ENCODE measurements at regions not wholly inside any gene's neighbourhood (a gene's known extent, or its start where the extent isn't known, plus 50 kb on each side); places are given as distances from the start of the nearest gene placed in this dataset.

DNA sequence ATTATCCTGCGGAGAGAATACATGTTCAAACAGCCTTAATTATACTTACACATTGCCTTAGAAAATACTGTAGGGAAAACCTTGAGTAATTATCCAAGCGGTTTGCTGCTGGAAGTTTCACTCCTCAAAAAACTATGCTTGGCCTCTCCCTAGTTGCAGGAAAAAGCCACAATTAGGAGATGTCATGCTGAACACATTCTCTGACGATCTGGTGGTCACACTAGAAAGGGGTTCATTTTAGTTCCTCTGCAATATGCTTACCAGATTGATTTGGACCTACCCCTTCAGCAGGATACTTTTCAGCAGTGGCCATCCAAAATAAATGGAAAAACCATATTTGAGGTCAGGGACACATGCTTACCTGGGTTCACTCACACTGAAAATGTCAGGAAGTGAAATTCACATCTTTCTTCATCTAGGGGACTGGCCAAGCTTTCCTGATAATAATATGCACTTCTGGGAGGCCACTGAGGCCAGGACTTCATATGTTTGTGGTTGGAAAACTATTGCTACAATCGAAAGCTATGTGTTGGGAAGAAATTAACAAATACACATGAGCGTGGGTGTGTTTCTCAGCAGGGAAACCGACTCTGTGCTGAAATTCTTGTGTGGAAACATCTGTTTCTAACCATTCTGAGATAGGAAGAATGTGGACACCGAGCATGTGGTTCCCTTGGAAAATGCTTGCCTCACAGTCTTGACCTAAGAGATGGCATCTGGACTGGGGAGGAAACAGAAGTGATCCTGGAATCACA, 68.8 kb downstream of the ATXN3L start:
- TF ChIP-seq, protein P1, sequence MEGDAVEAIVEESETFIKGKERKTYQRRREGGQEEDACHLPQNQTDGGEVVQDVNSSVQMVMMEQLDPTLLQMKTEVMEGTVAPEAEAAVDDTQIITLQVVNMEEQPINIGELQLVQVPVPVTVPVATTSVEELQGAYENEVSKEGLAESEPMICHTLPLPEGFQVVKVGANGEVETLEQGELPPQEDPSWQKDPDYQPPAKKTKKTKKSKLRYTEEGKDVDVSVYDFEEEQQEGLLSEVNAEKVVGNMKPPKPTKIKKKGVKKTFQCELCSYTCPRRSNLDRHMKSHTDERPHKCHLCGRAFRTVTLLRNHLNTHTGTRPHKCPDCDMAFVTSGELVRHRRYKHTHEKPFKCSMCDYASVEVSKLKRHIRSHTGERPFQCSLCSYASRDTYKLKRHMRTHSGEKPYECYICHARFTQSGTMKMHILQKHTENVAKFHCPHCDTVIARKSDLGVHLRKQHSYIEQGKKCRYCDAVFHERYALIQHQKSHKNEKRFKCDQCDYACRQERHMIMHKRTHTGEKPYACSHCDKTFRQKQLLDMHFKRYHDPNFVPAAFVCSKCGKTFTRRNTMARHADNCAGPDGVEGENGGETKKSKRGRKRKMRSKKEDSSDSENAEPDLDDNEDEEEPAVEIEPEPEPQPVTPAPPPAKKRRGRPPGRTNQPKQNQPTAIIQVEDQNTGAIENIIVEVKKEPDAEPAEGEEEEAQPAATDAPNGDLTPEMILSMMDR (IDR thresholded peaks at IDR 0.05; ENCODE audit: low read depth, low read length), result no peak
- TF ChIP-seq EZH2phosphoT487 (IDR thresholded peaks at IDR 0.05; ENCODE audit: low read depth), result no peak
